ENCODE measurements at regions not wholly inside any gene's neighbourhood (a gene's known extent, or its start where the extent isn't known, plus 50 kb on each side); places are given as distances from the start of the nearest gene placed in this dataset.
"Not testable (repeated sequence)": the region's sequence is repeated elsewhere in the genome, so short reads cannot be mapped to it uniquely, and the experiment has no call there.

DNA sequence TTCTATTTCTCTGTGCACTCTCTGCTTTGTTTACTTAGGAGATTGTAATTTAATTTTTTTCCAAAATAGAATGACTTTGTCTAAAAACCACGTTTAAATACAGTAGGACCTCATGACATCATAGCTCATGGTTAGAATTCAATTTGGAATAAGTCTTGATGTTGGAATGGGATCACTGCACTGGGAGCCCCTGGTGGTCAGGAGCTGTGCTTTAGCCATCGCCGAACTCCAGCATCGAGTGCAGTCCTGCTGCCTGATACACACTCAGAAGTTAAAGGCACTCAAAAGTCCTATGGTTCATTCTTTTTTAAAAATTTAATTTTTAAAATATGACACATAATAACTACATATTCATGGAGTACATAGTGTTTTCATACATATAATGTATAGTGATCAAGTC, 75.1 kb downstream of the TEX35 start:
- Mint-ChIP-seq H3K27ac (no peak overlapping the region), H3K4me3 (no peak overlapping the region), H3K4me1 (ENCODE audit: low read depth) (no peaks in the 10 kb centered on the region), H3K9me3 (no peaks in the 10 kb centered on the region), H3K27me3 (ENCODE audit: low read depth) (no peaks in the 10 kb centered on the region), H3K36me3 (ENCODE audit: insufficient read depth in 2 of 2) (no peaks in the 10 kb centered on the region)
- ATAC-seq (replicated peaks in 1 of 2), result no peak
- DNase-seq, result no peak

- not testable (repeated sequence) for H3K27me3 Mint-ChIP-seq (ENCODE audit: low read depth); H3K27ac Mint-ChIP-seq; DNase-seq; H3K4me3 Mint-ChIP-seq; H3K9me3 Mint-ChIP-seq; H3K36me3 Mint-ChIP-seq (ENCODE audit: insufficient read depth in 2 of 2); H3K4me1 Mint-ChIP-seq (ENCODE audit: low read depth); ATAC-seq (replicated peaks in 1 of 2)
Observed at GRCh38 chr1:178589042-178589441, 76.1 kb downstream of the TEX35 start.

DNA sequence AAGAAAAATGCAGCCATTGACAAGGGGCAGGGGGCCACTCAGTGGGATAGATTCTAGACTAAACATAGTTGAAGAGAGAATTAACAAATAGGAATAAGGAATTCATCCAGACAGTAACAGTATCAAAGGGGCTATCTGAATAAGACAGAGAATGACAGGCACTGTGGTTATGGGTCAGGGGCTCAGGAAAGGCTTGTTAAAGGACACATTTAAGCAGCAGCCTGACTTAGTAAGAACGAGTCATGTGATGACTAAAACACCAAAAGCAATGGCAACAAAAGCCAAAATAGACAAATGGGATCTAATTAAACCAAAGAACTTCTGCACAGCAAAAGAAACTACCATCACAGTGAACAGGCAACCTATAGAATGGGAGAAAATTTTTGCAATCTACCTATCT, 78.9 kb downstream of the TEX35 start:
- H3K27ac Mint-ChIP-seq; H3K27me3 Mint-ChIP-seq (ENCODE audit: low read depth); H3K9me3 Mint-ChIP-seq; H3K4me1 Mint-ChIP-seq (ENCODE audit: low read depth); H3K4me3 Mint-ChIP-seq; H3K36me3 Mint-ChIP-seq (ENCODE audit: insufficient read depth in 2 of 2); ATAC-seq (replicated peaks in 1 of 2); DNase-seq: not testable (repeated sequence)

DNA sequence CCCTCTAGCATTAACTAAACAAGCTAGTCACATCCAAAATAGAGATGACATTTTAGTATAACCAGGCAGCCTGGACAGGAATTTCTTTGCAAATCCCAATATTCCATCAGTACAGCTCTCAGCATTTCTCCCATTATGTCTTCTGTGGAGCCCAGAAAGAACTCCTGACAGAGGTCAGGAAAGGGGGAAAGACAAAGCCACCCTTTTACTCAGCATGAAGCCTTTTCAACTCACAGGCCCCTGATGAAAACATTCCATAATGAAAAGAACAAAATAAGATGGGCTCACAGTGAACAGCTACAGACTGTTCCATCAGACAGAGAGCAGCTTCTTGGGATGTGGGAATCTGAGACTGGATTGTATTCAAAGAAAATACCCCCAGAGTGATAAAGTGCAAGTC, 80.6 kb downstream of the TEX35 start:
- no peaks in the 10 kb centered on the region for H3K9me3 Mint-ChIP-seq
- no peak overlapping the region for H3K27ac Mint-ChIP-seq
- DNase-seq (no peak), ATAC-seq (replicated peaks in 1 of 2) (no peak)
- no peaks in the 10 kb centered on the region for H3K36me3 Mint-ChIP-seq (ENCODE audit: insufficient read depth in 2 of 2)
- peaks cover 5% of the 10 kb centered on the region for H3K27me3 Mint-ChIP-seq (ENCODE audit: low read depth)
- H3K4me3 Mint-ChIP-seq, result no peak overlapping the region
- no peaks in the 10 kb centered on the region for H3K4me1 Mint-ChIP-seq (ENCODE audit: low read depth)

- no peak for ATAC-seq (replicated peaks in 1 of 2)
- Mint-ChIP-seq H3K4me1 (ENCODE audit: low read depth) (no peaks in the 10 kb centered on the region), H3K36me3 (ENCODE audit: insufficient read depth in 2 of 2) (no peaks in the 10 kb centered on the region), H3K4me3 (no peak overlapping the region), H3K27me3 (ENCODE audit: low read depth) (peaks cover 5% of the 10 kb centered on the region), H3K9me3 (no peaks in the 10 kb centered on the region), H3K27ac (no peak overlapping the region)
- DNase-seq, result no peak
Observed at GRCh38 chr1:178594133-178594532, 81.2 kb downstream of the TEX35 start.

- H3K4me1 Mint-ChIP-seq (ENCODE audit: low read depth), result no peaks in the 10 kb centered on the region
- DNase-seq (no peak), ATAC-seq (replicated peaks in 1 of 2) (no peak)
- no peak overlapping the region for H3K27ac Mint-ChIP-seq
- H3K36me3 Mint-ChIP-seq (ENCODE audit: insufficient read depth in 2 of 2), result no peaks in the 10 kb centered on the region
- peaks cover 5% of the 10 kb centered on the region for H3K27me3 Mint-ChIP-seq (ENCODE audit: low read depth)
- no peaks in the 10 kb centered on the region for H3K9me3 Mint-ChIP-seq
- H3K4me3 Mint-ChIP-seq, result no peak overlapping the region
Observed at GRCh38 chr1:178595491-178595890, 82.6 kb downstream of the TEX35 start.

DNA sequence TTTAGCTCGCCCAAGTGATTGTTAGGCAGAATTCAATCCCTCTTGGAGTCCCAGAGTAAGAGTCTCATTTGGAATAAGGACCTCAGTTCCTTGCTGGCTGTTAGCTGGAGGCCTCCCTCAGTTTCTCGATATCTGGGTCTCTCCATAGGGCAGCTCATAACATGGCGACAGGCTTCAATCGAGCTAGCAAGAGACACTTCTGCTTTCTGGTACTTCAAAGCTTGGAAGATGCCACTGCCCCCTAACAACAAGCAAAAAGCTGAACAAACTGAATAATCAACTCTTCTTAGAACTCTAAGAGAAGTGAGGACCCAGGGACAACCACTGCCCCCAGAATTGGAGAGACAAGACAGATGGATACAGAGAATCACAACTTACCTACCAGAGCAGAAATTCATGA, 86.2 kb downstream of the TEX35 start:
- Mint-ChIP-seq H3K4me3 (no peak overlapping the region), H3K27me3 (ENCODE audit: low read depth) (peaks cover 5% of the 10 kb centered on the region), H3K27ac (no peak overlapping the region), H3K4me1 (ENCODE audit: low read depth) (no peaks in the 10 kb centered on the region), H3K36me3 (ENCODE audit: insufficient read depth in 2 of 2) (no peaks in the 10 kb centered on the region), H3K9me3 (no peaks in the 10 kb centered on the region)
- no peak for DNase-seq
- no peak for ATAC-seq (replicated peaks in 1 of 2)

- H3K27ac Mint-ChIP-seq, result no peak overlapping the region
- ATAC-seq (replicated peaks in 1 of 2) (no peak), DNase-seq (no peak)
- H3K4me1 Mint-ChIP-seq (ENCODE audit: low read depth), result no peaks in the 10 kb centered on the region
- H3K4me3 Mint-ChIP-seq, result no peak overlapping the region
- H3K36me3 Mint-ChIP-seq (ENCODE audit: insufficient read depth in 2 of 2), result no peaks in the 10 kb centered on the region
- H3K9me3 Mint-ChIP-seq, result no peaks in the 10 kb centered on the region
- peaks cover 5% of the 10 kb centered on the region for H3K27me3 Mint-ChIP-seq (ENCODE audit: low read depth)
Observed at GRCh38 chr1:178599745-178600144, 86.8 kb downstream of the TEX35 start.

DNA sequence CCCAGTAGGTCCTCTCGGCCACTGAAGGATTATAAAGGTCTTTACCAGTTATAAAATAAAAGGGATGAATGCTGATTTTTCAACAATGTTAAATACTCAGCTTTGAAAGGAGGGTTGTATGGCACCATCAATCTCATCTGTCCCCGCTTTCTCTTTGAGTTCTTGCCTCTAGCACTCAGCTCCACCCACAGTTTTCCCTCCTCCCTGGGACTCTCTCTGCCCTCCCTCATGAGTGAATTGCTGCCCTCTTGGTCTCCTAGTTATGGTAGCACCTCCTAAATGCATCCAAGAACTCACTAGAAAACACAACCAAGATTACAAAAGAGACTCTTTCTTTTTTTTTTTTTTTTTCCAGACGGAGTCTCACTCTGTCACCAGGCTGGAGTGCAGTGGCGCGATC, 91.0 kb downstream of the TEX35 start:
- DNase-seq, result no peak
- no peaks in the 10 kb centered on the region for H3K9me3 Mint-ChIP-seq
- H3K36me3 Mint-ChIP-seq (ENCODE audit: insufficient read depth in 2 of 2), result no peaks in the 10 kb centered on the region
- H3K27ac Mint-ChIP-seq, result no peak overlapping the region
- no peak for ATAC-seq (replicated peaks in 1 of 2)
- H3K27me3 Mint-ChIP-seq (ENCODE audit: low read depth), result no peaks in the 10 kb centered on the region
- no peaks in the 10 kb centered on the region for H3K4me1 Mint-ChIP-seq (ENCODE audit: low read depth)
- H3K4me3 Mint-ChIP-seq, result no peak overlapping the region

DNA sequence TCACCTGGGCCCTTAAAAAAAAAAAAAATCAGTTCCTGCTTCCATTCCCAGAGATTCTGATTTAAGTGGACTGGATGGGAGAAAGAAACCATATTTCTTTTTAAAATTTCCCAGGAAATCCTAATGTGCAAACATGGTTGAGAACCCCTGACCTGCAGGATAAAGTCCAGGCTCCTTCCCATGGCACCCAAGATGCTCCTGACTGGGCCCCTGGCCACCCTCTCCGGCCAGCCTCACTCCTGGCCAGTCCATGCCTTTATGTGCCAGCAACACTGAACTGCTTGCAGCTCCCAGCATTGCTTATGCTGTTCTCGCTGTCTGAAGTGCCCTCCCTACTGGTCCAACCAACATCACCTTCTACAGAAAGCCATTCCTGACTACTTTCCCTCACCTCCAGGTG, 93.9 kb downstream of the TEX35 start:
- no peak for DNase-seq
- Mint-ChIP-seq H3K27me3 (ENCODE audit: low read depth) (no peaks in the 10 kb centered on the region), H3K4me1 (ENCODE audit: low read depth) (no peaks in the 10 kb centered on the region), H3K36me3 (ENCODE audit: insufficient read depth in 2 of 2) (no peaks in the 10 kb centered on the region), H3K27ac (no peak overlapping the region), H3K9me3 (no peaks in the 10 kb centered on the region), H3K4me3 (no peak overlapping the region)
- ATAC-seq (replicated peaks in 1 of 2), result no peak

- no peak for ATAC-seq (replicated peaks in 1 of 2)
- Mint-ChIP-seq H3K4me1 (ENCODE audit: low read depth) (no peaks in the 10 kb centered on the region), H3K27ac (no peak overlapping the region), H3K9me3 (no peaks in the 10 kb centered on the region), H3K27me3 (ENCODE audit: low read depth) (no peaks in the 10 kb centered on the region), H3K4me3 (no peak overlapping the region), H3K36me3 (ENCODE audit: insufficient read depth in 2 of 2) (no peaks in the 10 kb centered on the region)
- DNase-seq, result no peak
Observed at GRCh38 chr1:178607718-178608408, 95.0 kb downstream of the TEX35 start.

DNA sequence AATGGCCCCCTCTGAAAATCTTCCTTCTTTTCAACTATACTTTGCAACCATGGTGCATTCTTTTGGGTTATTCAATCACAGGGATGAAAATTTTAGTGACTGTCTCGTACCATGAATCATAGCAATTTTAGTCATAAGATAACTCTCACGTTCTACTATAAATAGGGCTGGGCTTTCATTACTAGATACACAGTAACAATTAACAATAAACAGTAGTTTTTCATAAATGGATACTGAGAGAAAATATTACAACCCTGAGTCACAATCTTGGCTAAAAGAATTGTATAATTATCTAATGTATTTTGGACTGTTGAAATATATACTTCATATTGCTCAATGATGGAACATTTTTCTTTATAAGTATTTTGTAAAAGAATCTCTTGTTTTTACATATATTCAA, 96.1 kb downstream of the TEX35 start:
- no peak overlapping the region for H3K4me3 Mint-ChIP-seq

GRCh38 chr1:178610690-178611410, 97.9 kb downstream of the TEX35 start:
- H3K4me3 Mint-ChIP-seq; H3K4me1 Mint-ChIP-seq (ENCODE audit: low read depth); H3K36me3 Mint-ChIP-seq (ENCODE audit: insufficient read depth in 2 of 2); H3K27me3 Mint-ChIP-seq (ENCODE audit: low read depth); DNase-seq; H3K27ac Mint-ChIP-seq; H3K9me3 Mint-ChIP-seq; ATAC-seq (replicated peaks in 1 of 2): not testable (repeated sequence)

More for the DNA sequence above, 96.1 kb downstream of the TEX35 start:
- Mint-ChIP-seq H3K9me3 (no peaks in the 10 kb centered on the region), H3K27me3 (ENCODE audit: low read depth) (no peaks in the 10 kb centered on the region), H3K36me3 (ENCODE audit: insufficient read depth in 2 of 2) (no peaks in the 10 kb centered on the region), H3K4me1 (ENCODE audit: low read depth) (no peaks in the 10 kb centered on the region), H3K27ac (no peak overlapping the region)
- no peak for DNase-seq
- ATAC-seq (replicated peaks in 1 of 2), result no peak

- Mint-ChIP-seq H3K4me1 (ENCODE audit: low read depth) (no peaks in the 10 kb centered on the region), H3K9me3 (no peaks in the 10 kb centered on the region), H3K36me3 (ENCODE audit: insufficient read depth in 2 of 2) (no peaks in the 10 kb centered on the region), H3K27me3 (ENCODE audit: low read depth) (no peaks in the 10 kb centered on the region), H3K4me3 (no peak overlapping the region), H3K27ac (no peak overlapping the region)
- DNase-seq (no peak), ATAC-seq (replicated peaks in 1 of 2) (no peak)
Observed at GRCh38 chr1:178612261-178612660, 99.4 kb downstream of the TEX35 start.
